CD4-positive, alpha-beta T cell (primary cell): ENCODE measurements at regions not wholly inside any gene's neighbourhood (a gene's known extent, or its start where the extent isn't known, plus 50 kb on each side); places are given as distances from the start of the nearest gene placed in this dataset.
"Not testable (repeated sequence)": the region's sequence is repeated elsewhere in the genome, so short reads cannot be mapped to it uniquely, and the experiment has no call there.

Experiments
- ATAC-seq: fragments of 200-7000 bp; cut with Tn5 transposase; one replicate; pipeline ENCODE4 v1.10.0; 2022; ENCODE audit warnings: mild to moderate bottlenecking; ENCODE audit not compliant: poor library complexity
- CTCF ChIA-PET: fragments of 350-600 bp; sonication (Branson Sonifier 250); formaldehyde crosslinking; loops from one replicate; lab custom pipeline; 2021; ENCODE audit warnings: antibody characterized with exemption, inconsistent platforms; lab: Charles Lee
- POLR2A ChIA-PET: fragments of 350-600 bp; sonication (Branson Sonifier 250); formaldehyde crosslinking; loops from one replicate; lab custom pipeline; 2021; ENCODE audit warnings: antibody characterized with exemption, inconsistent platforms; lab: Charles Lee
- DNase-seq, 14 experiments: peaks; one replicate each; pipeline ENCODE4 v3.0.0-alpha.2; 2013 to 2020; ENCODE audit warnings: mixed read lengths in 2 of 14
- H3K27ac ChIP-seq, 2 donors: one replicate each; pipeline versions ENCODE4 v1.5.1 to v1.7.0; 2013; ENCODE audit warnings: low read length in 2 of 2, low read depth in 1 of 2, mild to moderate bottlenecking in 1 of 2
- H3K27me3 ChIP-seq, 2 experiments: 1 replicate in 1 of 2; 2 replicates in 1 of 2; pipeline versions ENCODE4 v1.6.1 to v1.7.0; 2013; ENCODE audit warnings: low read length in 2 of 2, control low read depth in 1 of 2, mild to moderate bottlenecking in 1 of 2, moderate library complexity in 1 of 2; ENCODE audit not compliant: insufficient read depth in 2 of 2, control insufficient read depth in 1 of 2
- H3K36me3 ChIP-seq: one replicate; pipeline ENCODE4 v1.6.1; 2013; ENCODE audit warnings: low read length, control low read depth; ENCODE audit not compliant: insufficient read depth
- H3K4me1 ChIP-seq: one replicate; pipeline ENCODE4 v1.6.1; 2013; ENCODE audit warnings: low read length, control low read depth; ENCODE audit not compliant: insufficient read depth
- H3K4me3 ChIP-seq: one replicate; pipeline ENCODE4 v1.5.1; 2013; ENCODE audit warnings: mild to moderate bottlenecking, low read length, moderate library complexity
- H3K9me3 ChIP-seq, 2 experiments: 1 replicate in 1 of 2; 2 replicates in 1 of 2; pipeline versions ENCODE4 v1.6.1 to v1.7.0; 2013; ENCODE audit warnings: low read length in 2 of 2, mild to moderate bottlenecking in 2 of 2, control low read depth in 1 of 2, moderate library complexity in 1 of 2; ENCODE audit not compliant: control insufficient read depth in 1 of 2, insufficient read depth in 1 of 2
- H3K27ac Mint-ChIP-seq: one replicate; pipeline ENCODE4 v1.8.0; 2020; ENCODE audit warnings: mixed read lengths
- H3K27me3 Mint-ChIP-seq: one replicate; pipeline ENCODE4 v1.8.0; 2021; ENCODE audit warnings: mixed read lengths
- H3K36me3 Mint-ChIP-seq: one replicate; pipeline ENCODE4 v1.8.0; 2021; ENCODE audit warnings: low read depth, mixed read lengths
- H3K4me1 Mint-ChIP-seq: one replicate; pipeline ENCODE4 v1.8.0; 2021; ENCODE audit warnings: low read depth, mixed read lengths
- H3K4me3 Mint-ChIP-seq: one replicate; pipeline ENCODE4 v1.8.0; 2020; ENCODE audit warnings: mild to moderate bottlenecking, mixed read lengths
- H3K9me3 Mint-ChIP-seq: one replicate; pipeline ENCODE4 v1.8.0; 2020; ENCODE audit warnings: mixed read lengths
- CTCF ChIP-seq: fragments of 200-600 bp; IDR thresholded peaks from one replicate; pipeline ENCODE4 v1.8.0; 2022; ENCODE audit warnings: antibody characterized with exemption, mild to moderate bottlenecking
- intact Hi-C, 2 experiments: fragments of 100-400 bp; cut with DNase I in 1 of 2; cut with micrococcal nuclease in 1 of 2; formaldehyde crosslinking; loops; one replicate each; pipeline versions ENCODE4 v1.15.1 to v1.9.0; 2023 to 2025; cut with DNase I, micrococcal nuclease

- no peak for ATAC-seq
These were observed 808.7 kb downstream of the CENPC start for GRCh38 chr4:66736606-66737005.

GRCh38 chr4:66728280-66728679 lies 817.0 kb downstream of the CENPC start:
- Mint-ChIP-seq H3K4me3 (no peak overlapping the region), H3K27me3 (no peaks in the 10 kb centered on the region), H3K36me3 (no peaks in the 10 kb centered on the region), H3K4me1 (no peaks in the 10 kb centered on the region), H3K27ac (no peak overlapping the region), H3K9me3 (peaks cover 12% of the 10 kb centered on the region)
- ChIA-PET CTCF (no interaction called here), POLR2A (no interaction called here)
- H3K36me3 ChIP-seq: no peaks in the 10 kb centered on the region
- H3K27ac ChIP-seq: no peak overlapping the region
- ATAC-seq: no peak
- no peaks in the 10 kb centered on the region for H3K4me1 ChIP-seq
- no peak for TF ChIP-seq CTCF
- intact Hi-C loops: no loop called here
- no peaks in the 10 kb centered on the region for H3K27me3 ChIP-seq
- H3K9me3 ChIP-seq: no peaks in the 10 kb centered on the region
- DNase-seq: no peak
- H3K4me3 ChIP-seq: no peak overlapping the region

More at GRCh38 chr4:66736606-66737005, 808.7 kb downstream of the CENPC start:
- H3K9me3 ChIP-seq: peaks cover 0 to 5% of the 10 kb centered on the region in 2 experiments
- H3K36me3 ChIP-seq: no peaks in the 10 kb centered on the region
- H3K4me1 Mint-ChIP-seq: no peaks in the 10 kb centered on the region
- H3K4me3 ChIP-seq: no peak overlapping the region
- no peak overlapping the region for H3K27ac ChIP-seq
- H3K36me3 Mint-ChIP-seq: no peaks in the 10 kb centered on the region
- DNase-seq: no peak
- H3K27me3 Mint-ChIP-seq: no peaks in the 10 kb centered on the region
- ChIA-PET CTCF (no interaction called here), POLR2A (no interaction called here)
- intact Hi-C loops: no loop called here
- no peaks in the 10 kb centered on the region for H3K27me3 ChIP-seq
- H3K9me3 Mint-ChIP-seq: peaks cover 12% of the 10 kb centered on the region
- H3K27ac Mint-ChIP-seq: no peak overlapping the region
- H3K4me1 ChIP-seq: no peaks in the 10 kb centered on the region
- TF ChIP-seq CTCF: no peak
- H3K4me3 Mint-ChIP-seq: no peak overlapping the region

GRCh38 chr4:66712301-66712921 lies 832.9 kb downstream of the CENPC start:
- H3K36me3 Mint-ChIP-seq, CTCF ChIA-PET, H3K4me1 ChIP-seq, ATAC-seq, H3K4me3 Mint-ChIP-seq, intact Hi-C loops, H3K27ac ChIP-seq, H3K4me3 ChIP-seq, H3K4me1 Mint-ChIP-seq, POLR2A ChIA-PET, H3K9me3 Mint-ChIP-seq, H3K27me3 Mint-ChIP-seq, H3K27ac Mint-ChIP-seq, H3K27me3 ChIP-seq, H3K36me3 ChIP-seq: not testable (repeated sequence)
- peak in 1 of 14 experiments; percentile 2 for DNase-seq
- H3K9me3 ChIP-seq: peaks cover 0 to 26% of the 10 kb centered on the region in 2 experiments

- Mint-ChIP-seq H3K4me1 (no peaks in the 10 kb centered on the region), H3K27me3 (no peaks in the 10 kb centered on the region), H3K4me3 (no peak overlapping the region), H3K9me3 (peaks cover 3% of the 10 kb centered on the region), H3K27ac (no peak overlapping the region), H3K36me3 (no peaks in the 10 kb centered on the region)
- POLR2A ChIA-PET: no interaction called here
- Histone ChIP-seq H3K4me1 (no peaks in the 10 kb centered on the region), H3K27ac (no peak overlapping the region), H3K36me3 (no peaks in the 10 kb centered on the region), H3K27me3 (no peaks in the 10 kb centered on the region), H3K4me3 (no peak overlapping the region), H3K9me3 (no peaks in the 10 kb centered on the region)
- TF ChIP-seq CTCF: no peak
- DNase-seq (no peak), ATAC-seq (no peak)
- intact Hi-C loops: no loop called here
- CTCF ChIA-PET: no interaction called here
These were observed 841.1 kb downstream of the CENPC start for GRCh38 chr4:66704243-66704642.
